ENCODE measurements at regions not wholly inside any gene's neighbourhood (a gene's known extent, or its start where the extent isn't known, plus 50 kb on each side); places are given as distances from the start of the nearest gene placed in this dataset.
"Not testable (repeated sequence)": the region's sequence is repeated elsewhere in the genome, so short reads cannot be mapped to it uniquely, and the experiment has no call there.

GRCh38 chr12:107364875-107365518 lies 271.6 kb upstream of the CRY1 start:
- H3K9me3 ChIP-seq, result no peaks in the 10 kb centered on the region
- no peaks in the 10 kb centered on the region for H3K36me3 ChIP-seq
- DNase-seq, result no peak
- no peaks in the 10 kb centered on the region for H3K27me3 ChIP-seq
- no peak overlapping the region for H3K4me3 ChIP-seq

GRCh38 chr12:107365703-107366102 lies 272.4 kb upstream of the CRY1 start:
- DNase-seq, result no peak
- Histone ChIP-seq H3K4me3 (no peak overlapping the region), H3K36me3 (no peaks in the 10 kb centered on the region), H3K27me3 (no peaks in the 10 kb centered on the region), H3K9me3 (no peaks in the 10 kb centered on the region)

- H3K36me3 ChIP-seq, result no peaks in the 10 kb centered on the region
- H3K9me3 ChIP-seq, result no peaks in the 10 kb centered on the region
- no peaks in the 10 kb centered on the region for H3K27me3 ChIP-seq
- H3K4me3 ChIP-seq, result no peak overlapping the region
- DNase-seq, result no peak
Observed at GRCh38 chr12:107366322-107366721, 273.0 kb upstream of the CRY1 start.

- H3K36me3 ChIP-seq, result no peaks in the 10 kb centered on the region
- H3K27me3 ChIP-seq, result no peaks in the 10 kb centered on the region
- H3K4me3 ChIP-seq, result no peak overlapping the region
- DNase-seq, result no peak
- H3K9me3 ChIP-seq, result no peaks in the 10 kb centered on the region
Observed at GRCh38 chr12:107368586-107368985, 275.2 kb upstream of the CRY1 start.

- Histone ChIP-seq H3K36me3 (no peaks in the 10 kb centered on the region), H3K4me3 (no peak overlapping the region), H3K9me3 (no peaks in the 10 kb centered on the region), H3K27me3 (no peaks in the 10 kb centered on the region)
- no peak for DNase-seq
Observed at GRCh38 chr12:107369006-107369405, 275.7 kb upstream of the CRY1 start.

- Histone ChIP-seq H3K36me3 (no peaks in the 10 kb centered on the region), H3K4me3 (no peak overlapping the region), H3K27me3 (no peaks in the 10 kb centered on the region), H3K9me3 (no peaks in the 10 kb centered on the region)
- no peak for DNase-seq
Observed at GRCh38 chr12:107369679-107370078, 276.3 kb upstream of the CRY1 start.

GRCh38 chr12:107372229-107372658 lies 278.9 kb upstream of the CRY1 start:
- H3K36me3 ChIP-seq, result no peaks in the 10 kb centered on the region
- no peaks in the 10 kb centered on the region for H3K9me3 ChIP-seq
- H3K4me3 ChIP-seq, result no peak overlapping the region
- no peak for DNase-seq
- no peaks in the 10 kb centered on the region for H3K27me3 ChIP-seq

- Histone ChIP-seq H3K9me3 (no peaks in the 10 kb centered on the region), H3K36me3 (no peaks in the 10 kb centered on the region), H3K27me3 (no peaks in the 10 kb centered on the region), H3K4me3 (no peak overlapping the region)
- DNase-seq, result no peak
Observed at GRCh38 chr12:107373238-107373809, 280.0 kb upstream of the CRY1 start.

GRCh38 chr12:107374161-107374840 lies 281.0 kb upstream of the CRY1 start:
- Histone ChIP-seq H3K27me3 (no peaks in the 10 kb centered on the region), H3K4me3 (no peak overlapping the region), H3K9me3 (no peaks in the 10 kb centered on the region), H3K36me3 (no peaks in the 10 kb centered on the region)
- DNase-seq, result no peak

GRCh38 chr12:107375231-107375630 lies 281.9 kb upstream of the CRY1 start:
- H3K36me3 ChIP-seq, result no peaks in the 10 kb centered on the region
- DNase-seq, result no peak

GRCh38 chr12:107377596-107378385 lies 284.4 kb upstream of the CRY1 start:
- DNase-seq, result peak; percentile 72
- Histone ChIP-seq H3K27me3 (no peaks in the 10 kb centered on the region), H3K9me3 (no peaks in the 10 kb centered on the region), H3K36me3 (no peaks in the 10 kb centered on the region), H3K4me3 (no peak overlapping the region)

More at GRCh38 chr12:107375231-107375630, 281.9 kb upstream of the CRY1 start:
- Histone ChIP-seq H3K4me3 (no peak overlapping the region), H3K9me3 (no peaks in the 10 kb centered on the region), H3K27me3 (no peaks in the 10 kb centered on the region)

- H3K4me3 ChIP-seq, result no peak overlapping the region
- no peaks in the 10 kb centered on the region for H3K36me3 ChIP-seq
- no peaks in the 10 kb centered on the region for H3K9me3 ChIP-seq
- H3K27me3 ChIP-seq, result no peaks in the 10 kb centered on the region
- no peak for DNase-seq
Observed at GRCh38 chr12:107378609-107379008, 285.3 kb upstream of the CRY1 start.

GRCh38 chr12:107379142-107379851 lies 285.9 kb upstream of the CRY1 start:
- DNase-seq, result peak; percentile 84
- H3K36me3 ChIP-seq, H3K27me3 ChIP-seq, H3K9me3 ChIP-seq, H3K4me3 ChIP-seq: not testable (repeated sequence)

- Histone ChIP-seq H3K27me3 (no peaks in the 10 kb centered on the region), H3K4me3 (no peak overlapping the region), H3K36me3 (no peaks in the 10 kb centered on the region), H3K9me3 (no peaks in the 10 kb centered on the region)
- peak; percentile 85 for DNase-seq
Observed at GRCh38 chr12:107379852-107380567, 286.7 kb upstream of the CRY1 start.

GRCh38 chr12:107384645-107385044 lies 291.3 kb upstream of the CRY1 start:
- Histone ChIP-seq H3K36me3 (no peaks in the 10 kb centered on the region), H3K27me3 (no peaks in the 10 kb centered on the region), H3K4me3 (no peak overlapping the region), H3K9me3 (no peaks in the 10 kb centered on the region)
- DNase-seq, result no peak

GRCh38 chr12:107385509-107385908 lies 292.2 kb upstream of the CRY1 start:
- no peak overlapping the region for H3K4me3 ChIP-seq
- peak; percentile 75 for DNase-seq

More at GRCh38 chr12:107385509-107385908, 292.2 kb upstream of the CRY1 start:
- H3K9me3 ChIP-seq, result no peaks in the 10 kb centered on the region
- no peaks in the 10 kb centered on the region for H3K36me3 ChIP-seq
- no peaks in the 10 kb centered on the region for H3K27me3 ChIP-seq
